Ishikawa (cell line): ENCODE measurements at regions not wholly inside any gene's neighbourhood (a gene's known extent, or its start where the extent isn't known, plus 50 kb on each side); places are given as distances from the start of the nearest gene placed in this dataset.

Source experiments
- CREB1 ChIP-seq: IDR thresholded peaks from 2 replicates; pipeline ENCODE4 v1.6.1; 2012; ENCODE audit warnings: low read depth
- EGR1 ChIP-seq: IDR thresholded peaks from 2 replicates; pipeline ENCODE4 v1.6.1; 2012
- FOXM1 ChIP-seq: IDR thresholded peaks from 2 replicates; pipeline ENCODE4 v1.6.1; 2012; ENCODE audit warnings: low read depth, borderline replicate concordance
- NFIC ChIP-seq: IDR thresholded peaks from 2 replicates; pipeline ENCODE4 v1.6.1; 2012
- RAD21 ChIP-seq: IDR thresholded peaks from 2 replicates; pipeline ENCODE4 v1.6.1; 2012; ENCODE audit warnings: low read depth
- REST ChIP-seq: IDR thresholded peaks from 2 replicates; pipeline ENCODE4 v1.6.1; 2012; ENCODE audit warnings: low read depth, mild to moderate bottlenecking
- TAF1 ChIP-seq: IDR thresholded peaks from 2 replicates; pipeline ENCODE4 v1.6.1; 2012; ENCODE audit warnings: low read depth, mild to moderate bottlenecking
- TCF12 ChIP-seq: IDR thresholded peaks from 2 replicates; pipeline ENCODE4 v1.6.1; 2012; ENCODE audit warnings: low read depth
- USF1 ChIP-seq: IDR thresholded peaks from 2 replicates; pipeline ENCODE4 v1.6.1; 2012
- YY1 ChIP-seq: IDR thresholded peaks from 2 replicates; pipeline ENCODE4 v1.6.1; 2012; ENCODE audit warnings: low read depth
- ZBTB7A ChIP-seq: IDR thresholded peaks from 2 replicates; pipeline ENCODE4 v1.6.1; 2012; ENCODE audit warnings: low read depth

DNA sequence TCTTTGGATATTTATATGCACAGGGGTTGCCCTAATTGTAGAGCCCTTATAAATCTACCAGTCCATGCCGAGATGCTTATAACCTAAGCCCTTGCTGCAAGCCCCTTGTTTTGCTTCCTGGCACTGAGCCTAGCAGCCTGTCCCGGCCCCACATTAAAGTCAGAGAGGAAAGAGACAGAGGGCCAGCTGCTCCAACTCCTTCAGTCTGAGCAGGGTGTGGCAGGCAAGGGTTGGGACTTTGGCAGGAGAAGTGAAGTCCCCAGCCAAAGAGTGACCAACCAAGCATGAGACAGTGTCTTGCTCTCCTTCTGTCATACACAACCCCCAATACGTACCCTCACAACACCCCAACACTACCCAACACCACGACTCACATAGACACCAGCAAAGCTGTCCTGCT, 54.7 kb upstream of the FZD7 start:
- TF ChIP-seq TAF1 (no peak), ZBTB7A (no peak), TCF12 (no peak), RAD21 (no peak), FOXM1 (no peak), EGR1 (no peak), REST (no peak), YY1 (no peak), NFIC (peak; percentile 71), USF1 (no peak), CREB1 (no peak)
